GM12878 (cell line): ENCODE measurements at regions not wholly inside any gene's neighbourhood (a gene's known extent, or its start where the extent isn't known, plus 50 kb on each side); places are given as distances from the start of the nearest gene placed in this dataset.
"Not testable (repeated sequence)": the region's sequence is repeated elsewhere in the genome, so short reads cannot be mapped to it uniquely, and the experiment has no call there.

Experiments
- ATAC-seq: fragments of 200-7000 bp; cut with Tn5 transposase; 3 replicates; pipeline ENCODE4 v1.9.1; 2020; ENCODE audit warnings: mild to moderate bottlenecking, moderate library complexity
- BruUV-seq: library from RNA; stranded (reverse); fragments of 400-500 nt; replicated peaks from 2 replicates; lab custom pipeline; 2021; lab: Mats Ljungman, UMichigan
- CTCF ChIA-PET: fragments of 300-600 bp; sonication (Branson Sonifier 250); formaldehyde crosslinking; extraction: SDS; loops from one replicate; lab custom pipeline; 2021; ENCODE audit warnings: inconsistent platforms; lab: Yijun Ruan, JAX
- POLR2A ChIA-PET: fragments of 350-600 bp; formaldehyde crosslinking; extraction: SDS; loops from one replicate; lab custom pipeline; 2021; ENCODE audit warnings: inconsistent platforms; lab: Charles Lee
- RAD21 ChIA-PET: fragments of 300-600 bp; sonication (Branson Sonifier 250); formaldehyde crosslinking; loops from one replicate; lab custom pipeline; 2023; ENCODE audit warnings: antibody characterized with exemption; ENCODE audit not compliant: unreplicated experiment; lab: Charles Lee
- SMC1A ChIA-PET: fragments of 300-600 bp; sonication (Branson Sonifier 250); formaldehyde crosslinking; loops from one replicate; lab custom pipeline; 2023; ENCODE audit not compliant: unreplicated experiment, uncharacterized antibody; lab: Charles Lee
- DNase-seq: peaks from one replicate; pipeline ENCODE4 v3.0.0-alpha.2; 2011; ENCODE audit warnings: low read depth, low spot score
- FAIRE-seq: peaks from 3 replicates; lab custom pipeline; 2011; peaks lifted over from hg19 to GRCh38; lab: Jason Lieb, UNC
- H2AFZ ChIP-seq: 2 replicates; pipeline ENCODE4 v1.6.0; 2011; ENCODE audit warnings: low read depth, low read length, control low read depth; ENCODE audit not compliant: control insufficient read depth
- H3K27ac ChIP-seq: 2 replicates; pipeline ENCODE4 v1.5.1; 2011; ENCODE audit warnings: control low read depth; ENCODE audit not compliant: control insufficient read depth, insufficient read depth
- H3K27me3 ChIP-seq, 2 experiments: replicated peaks in 1 of 2; 2 replicates each; pipeline versions ENCODE4 v1.6.0 to v1.6.1; 2011; ENCODE audit warnings: low read length in 1 of 2; ENCODE audit not compliant: control insufficient read depth in 2 of 2, insufficient read depth in 2 of 2
- H3K36me3 ChIP-seq, 2 experiments: 2 replicates each; pipeline ENCODE4 v1.5.1; 2011; ENCODE audit warnings: low read length in 1 of 2; ENCODE audit not compliant: control insufficient read depth in 2 of 2, insufficient read depth in 2 of 2
- H3K4me1 ChIP-seq: 2 replicates; pipeline ENCODE4 v1.6.1; 2011; ENCODE audit warnings: mild to moderate bottlenecking, low read length, moderate library complexity, mixed read lengths; ENCODE audit not compliant: control insufficient read depth, insufficient read depth
- H3K4me2 ChIP-seq: 2 replicates; pipeline ENCODE4 v1.6.0; 2011; ENCODE audit warnings: control low read depth; ENCODE audit not compliant: control insufficient read depth, insufficient read depth
- H3K4me3 ChIP-seq: fragments of 200-600 bp; sonication (generic); 2 replicates; pipeline ENCODE4 v1.5.1; 2016
- H3K79me2 ChIP-seq: 2 replicates; pipeline ENCODE4 v1.6.0; 2011; ENCODE audit warnings: low read length; ENCODE audit not compliant: control insufficient read depth, insufficient read depth
- H3K9ac ChIP-seq: 2 replicates; pipeline ENCODE4 v1.8.0; 2011; ENCODE audit warnings: low read length, control low read depth, mixed read lengths; ENCODE audit not compliant: control insufficient read depth, insufficient read depth
- H3K9me3 ChIP-seq: replicated peaks from 3 replicates; pipeline ENCODE4 v1.5.1; 2011; ENCODE audit warnings: mild to moderate bottlenecking, low read length; ENCODE audit not compliant: control insufficient read depth, insufficient read depth
- H4K20me1 ChIP-seq: 2 replicates; pipeline ENCODE4 v1.6.0; 2011; ENCODE audit not compliant: control insufficient read depth, insufficient read depth
- BRCA1 ChIP-seq: IDR thresholded peaks from 2 replicates; pipeline ENCODE4 v1.6.1; 2011; ENCODE audit warnings: low read depth, low read length, improper control_type of control experiment
- CBFB ChIP-seq: IDR thresholded peaks from 2 replicates; pipeline ENCODE4 v1.6.1; 2016; ENCODE audit warnings: antibody characterized with exemption, low read depth
- CUX1 ChIP-seq: IDR thresholded peaks from 2 replicates; pipeline ENCODE4 v1.6.1; 2012; ENCODE audit warnings: improper control_type of control experiment, low read depth, low read length; ENCODE audit not compliant: insufficient replicate concordance
- GATAD2B ChIP-seq: fragments of 450-650 bp; conservative IDR thresholded peaks from 2 replicates; pipeline ENCODE4 v1.6.1; 2017; ENCODE audit warnings: low read depth, mild to moderate bottlenecking, moderate library complexity
- KDM1A ChIP-seq: fragments of 200-600 bp; sonication (generic); IDR thresholded peaks from 2 replicates; pipeline ENCODE4 v1.6.1; 2016; ENCODE audit warnings: borderline replicate concordance
- PKNOX1 ChIP-seq: fragments of 450-650 bp; IDR thresholded peaks from 2 replicates; pipeline ENCODE4 v1.6.1; 2016; ENCODE audit warnings: mild to moderate bottlenecking
- POLR2AphosphoS5 ChIP-seq: IDR thresholded peaks from 2 replicates; pipeline ENCODE4 v1.6.1; 2011; ENCODE audit warnings: mild to moderate bottlenecking, low read length, inconsistent platforms
- RAD51 ChIP-seq: fragments of 450-650 bp; IDR thresholded peaks from 2 replicates; pipeline ENCODE4 v1.6.1; 2016; ENCODE audit warnings: moderate library complexity, mild to moderate bottlenecking, inconsistent platforms
- SRF ChIP-seq, 2 experiments: IDR thresholded peaks; 2 replicates each; pipeline ENCODE4 v1.6.1; 2011; ENCODE audit warnings: low read depth in 2 of 2, low read length in 2 of 2, mild to moderate bottlenecking in 1 of 2, moderate library complexity in 1 of 2
- TCF7 ChIP-seq: IDR thresholded peaks from 2 replicates; pipeline ENCODE4 v1.6.1; 2014; ENCODE audit warnings: antibody characterized with exemption, borderline replicate concordance
- YY1 ChIP-seq: IDR thresholded peaks from 2 replicates; pipeline ENCODE4 v1.6.1; 2011; ENCODE audit warnings: low read depth, mild to moderate bottlenecking, low read length
- WGBS: methylation state at CpG from one replicate; pipeline ENCODE4 v1.1.6; 2016; ENCODE audit warnings: low lambda C conversion rate; ENCODE audit not compliant: insufficient replicate concordance, insufficient coverage; ENCODE audit errors: missing lambda C conversion rate; 5-methylcytosine and 5-hydroxymethylcytosine counted together
- in situ Hi-C: fragments of 300-500 bp; cut with MboI; formaldehyde crosslinking; loops from 9 replicates; pipeline ENCODE4 v1.14.3; 2018; ENCODE audit warnings: mixed read lengths
- intact Hi-C: fragments of 100-400 bp; cut with micrococcal nuclease; formaldehyde crosslinking; loops from one replicate; pipeline ENCODE4 v1.14.2; 2022; ENCODE audit not compliant: unreplicated experiment

GRCh38 chr9:115815786-115816185, 337.8 kb upstream of the PAPPA start:
- Histone ChIP-seq H3K4me3 (no peak overlapping the region), H4K20me1 (no peaks in the 10 kb centered on the region), H3K27ac (no peak overlapping the region), H3K9me3 (no peaks in the 10 kb centered on the region), H3K79me2 (no peaks in the 10 kb centered on the region), H3K36me3 (no peaks in the 10 kb centered on the region), H2AFZ (no peak overlapping the region), H3K27me3 (no peaks in the 10 kb centered on the region), H3K4me2 (no peak overlapping the region), H3K9ac (no peak overlapping the region)
- no TSS peak for BruUV-seq
- DNase-seq = no peak
- in situ Hi-C loops = no loop called here
- ChIA-PET SMC1A (interaction anchor here (0.6 to 0.9 kb wide), 2 partner anchors 21 to 219 kb away, joined by 3 read pairs; no protein-coding TSS in a partner anchor), POLR2A (no interaction called here), RAD21 (no interaction called here)
- FAIRE-seq = no peak
- intact Hi-C loops = no loop called here
- no peak for ATAC-seq
- no peak for TF ChIP-seq BRCA1
- TF ChIP-seq CUX1 = no peak
- TF ChIP-seq POLR2AphosphoS5 = no peak
- TF ChIP-seq CBFB = no peak
- TF ChIP-seq TCF7 = no peak
- no peak for TF ChIP-seq KDM1A
- no peak for TF ChIP-seq RAD51
- no peak for TF ChIP-seq YY1
- no peak for TF ChIP-seq GATAD2B
- TF ChIP-seq SRF (IDR thresholded peaks at IDR 0.05; ENCODE audit: low read depth in 2 of 2, low read length in 2 of 2) = no peak
- TF ChIP-seq PKNOX1 = no peak
- TF ChIP-seq, all 136 proteins: peak for 0
- CTCF ChIA-PET = interaction anchor here (0.7 kb wide), 1 partner anchor 527 kb away, joined by 3 read pairs; no protein-coding TSS in a partner anchor
- no peaks in the 10 kb centered on the region for H3K4me1 ChIP-seq

- in situ Hi-C loops, POLR2A ChIA-PET, intact Hi-C loops: not testable (repeated sequence)
These were observed 334.9 kb upstream of the PAPPA start for GRCh38 chr9:115818651-115819050.

More at GRCh38 chr9:115818651-115819050, 334.9 kb upstream of the PAPPA start:
- RAD21 ChIA-PET, H2AFZ ChIP-seq, H3K9me3 ChIP-seq, H3K4me3 ChIP-seq, H4K20me1 ChIP-seq, H3K27me3 ChIP-seq, FAIRE-seq, BruUV-seq, SMC1A ChIA-PET, DNase-seq, H3K4me1 ChIP-seq, H3K27ac ChIP-seq, H3K9ac ChIP-seq, H3K36me3 ChIP-seq, H3K79me2 ChIP-seq, ATAC-seq, CTCF ChIA-PET, H3K4me2 ChIP-seq: not testable (repeated sequence)
- 51% methylated on average over 2 of the region's 2 CpGs for WGBS
